HG03139 (cell line): ENCODE measurements at regions not wholly inside any gene's neighbourhood (a gene's known extent, or its start where the extent isn't known, plus 50 kb on each side); places are given as distances from the start of the nearest gene placed in this dataset.

Experiments
- ATAC-seq: cut with Tn5 transposase; IDR thresholded peaks from one replicate; pipeline ENCODE4 v1.9.1; 2021; ENCODE audit not compliant: unreplicated experiment

DNA sequence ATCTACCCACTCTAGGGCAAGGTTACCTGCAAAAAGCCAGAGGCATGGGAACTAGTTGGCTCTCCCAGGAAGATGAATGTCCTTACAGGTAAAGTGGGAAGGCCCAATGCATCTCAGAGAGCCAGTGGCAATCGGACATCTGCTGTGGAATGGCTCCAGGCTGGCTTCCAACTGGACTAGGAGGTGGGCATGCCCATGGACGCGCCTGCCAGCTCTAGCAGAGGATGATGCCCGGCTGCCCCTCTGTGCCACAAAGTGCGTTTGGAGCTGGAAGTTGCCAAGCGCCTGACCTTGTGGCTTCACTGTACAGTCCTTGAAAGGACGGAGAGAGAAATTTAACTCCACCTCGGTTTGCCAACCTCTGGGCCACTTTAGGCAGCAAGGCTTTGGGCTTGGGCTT, 84.4 kb downstream of the NR2F2 start:
- no peak for ATAC-seq

- no peak for ATAC-seq
Measured at GRCh38 chr15:96415513-96416217, 85.2 kb downstream of the NR2F2 start.

DNA sequence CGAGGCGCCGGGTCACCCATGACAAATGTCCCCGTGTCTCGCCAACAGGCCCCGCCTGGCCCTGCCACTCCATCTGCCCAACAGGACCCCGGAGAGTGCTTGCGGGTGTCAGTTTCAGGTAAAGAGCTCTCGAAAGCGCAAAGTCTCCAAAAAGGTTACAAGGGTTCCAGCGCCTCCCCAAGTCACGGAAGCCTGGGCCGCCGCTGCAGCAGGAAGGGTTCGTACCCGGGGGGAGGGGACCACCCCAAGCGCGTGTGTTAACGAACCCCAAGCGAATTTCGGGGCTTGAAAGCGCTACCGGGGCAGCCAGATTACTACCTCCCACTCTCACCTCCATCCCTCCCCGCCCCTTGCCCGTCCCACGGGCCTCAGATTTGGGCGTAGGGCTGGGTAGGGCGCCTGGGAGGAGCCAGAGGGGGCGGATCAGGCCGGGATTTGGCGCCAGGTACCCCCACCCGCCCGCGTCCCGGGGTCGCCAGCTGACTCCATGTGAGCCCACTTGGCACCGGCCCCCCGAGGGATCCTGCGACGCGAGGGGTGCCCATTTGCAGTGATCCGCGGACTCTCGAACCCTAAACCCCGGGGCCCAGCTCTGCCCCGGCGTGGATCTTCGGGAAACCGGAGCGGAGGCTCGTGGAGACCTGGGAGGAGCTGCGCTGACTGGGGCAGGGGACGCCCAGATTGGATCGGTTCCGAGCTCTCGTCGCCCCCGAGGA, 85.9 kb downstream of the NR2F2 start:
- no peak for ATAC-seq

GRCh38 chr15:96416934-96417759, 86.6 kb downstream of the NR2F2 start:
- no peak for ATAC-seq

- no peak for ATAC-seq
Measured at GRCh38 chr15:96417760-96418130, 87.2 kb downstream of the NR2F2 start.

DNA sequence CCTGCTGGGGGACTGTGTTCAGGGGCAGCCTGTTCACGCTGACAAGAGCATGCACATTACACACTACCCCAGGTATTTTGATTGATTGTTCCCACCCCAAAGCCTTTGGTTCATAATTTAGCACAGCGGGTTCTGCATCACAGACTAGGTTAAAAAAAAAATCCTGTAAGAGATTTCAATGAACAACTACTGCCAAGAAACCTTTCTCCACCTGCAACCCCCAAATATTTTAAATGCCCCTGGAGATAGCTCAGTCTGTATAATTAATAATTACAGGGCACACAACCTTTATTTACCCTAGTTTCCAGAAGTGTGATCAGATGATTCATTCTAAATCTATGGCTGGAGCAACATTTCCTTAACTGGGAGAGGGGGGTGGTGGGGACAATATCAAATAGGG, 87.6 kb downstream of the NR2F2 start:
- ATAC-seq, result no peak

- no peak for ATAC-seq
Measured at GRCh38 chr15:96421178-96421601, 90.7 kb downstream of the NR2F2 start.

- ATAC-seq, result no peak
Measured at GRCh38 chr15:96422125-96422524, 91.6 kb downstream of the NR2F2 start.

DNA sequence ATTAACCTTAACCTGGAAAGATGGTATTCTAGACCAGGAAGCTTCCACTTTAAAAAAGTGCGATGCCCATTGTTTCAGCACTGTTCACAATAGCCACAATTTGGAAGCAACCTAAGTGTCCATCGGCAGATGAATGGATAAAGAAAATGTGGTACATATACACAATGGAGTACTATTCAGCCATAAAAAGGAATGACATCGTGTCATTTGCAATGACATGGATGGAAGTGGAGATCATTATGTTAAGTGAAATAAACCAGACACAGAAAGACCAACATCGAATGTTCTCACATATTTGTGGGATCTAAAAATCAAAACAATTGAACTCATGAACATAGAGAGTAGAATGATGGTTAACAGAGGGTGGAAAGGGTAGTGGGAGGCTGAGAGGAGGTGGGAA, 94.2 kb downstream of the NR2F2 start:
- ATAC-seq, result no peak

- no peak for ATAC-seq
Measured at GRCh38 chr15:96428742-96429141, 98.2 kb downstream of the NR2F2 start.

- ATAC-seq, result no peak
Measured at GRCh38 chr15:96431786-96432185, 101.3 kb downstream of the NR2F2 start.

DNA sequence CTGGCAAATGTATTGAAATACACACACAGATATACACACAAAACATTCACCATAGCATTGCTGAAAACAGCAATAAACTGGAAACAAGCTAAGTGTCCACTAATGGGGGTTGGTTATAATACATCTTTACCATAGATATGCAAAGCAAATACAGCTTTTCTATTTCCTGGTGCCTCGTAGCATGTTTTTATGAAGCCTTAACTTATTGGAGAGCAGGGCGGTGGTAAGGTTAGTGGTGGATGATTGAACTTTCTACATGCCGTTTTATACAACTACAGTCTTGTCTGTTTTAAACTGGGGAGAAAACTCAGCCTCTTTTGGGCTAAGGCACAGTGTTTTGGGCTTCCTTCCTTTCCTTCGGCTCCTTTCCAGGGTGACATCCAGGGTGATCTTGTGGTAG, 104.5 kb downstream of the NR2F2 start:
- no peak for ATAC-seq

DNA sequence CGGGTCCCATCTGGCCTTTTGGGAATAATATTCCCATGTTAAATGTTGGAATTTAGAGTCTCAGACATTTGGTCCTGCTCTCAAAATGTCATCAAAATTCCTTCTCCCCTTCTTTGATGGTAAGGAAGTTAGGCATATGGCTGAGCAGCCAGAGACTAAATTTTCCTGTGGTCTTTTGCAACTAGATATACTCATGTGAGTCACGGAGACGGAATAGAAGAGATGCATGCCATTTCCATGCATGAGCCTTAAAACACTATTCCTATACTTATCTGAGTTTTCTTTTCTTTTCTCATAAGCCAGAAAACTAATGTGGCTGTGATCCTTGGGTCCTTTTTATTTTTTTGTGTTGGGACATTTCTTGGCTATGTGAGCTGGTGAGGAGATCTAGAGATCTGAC, 105.3 kb downstream of the NR2F2 start:
- no peak for ATAC-seq

DNA sequence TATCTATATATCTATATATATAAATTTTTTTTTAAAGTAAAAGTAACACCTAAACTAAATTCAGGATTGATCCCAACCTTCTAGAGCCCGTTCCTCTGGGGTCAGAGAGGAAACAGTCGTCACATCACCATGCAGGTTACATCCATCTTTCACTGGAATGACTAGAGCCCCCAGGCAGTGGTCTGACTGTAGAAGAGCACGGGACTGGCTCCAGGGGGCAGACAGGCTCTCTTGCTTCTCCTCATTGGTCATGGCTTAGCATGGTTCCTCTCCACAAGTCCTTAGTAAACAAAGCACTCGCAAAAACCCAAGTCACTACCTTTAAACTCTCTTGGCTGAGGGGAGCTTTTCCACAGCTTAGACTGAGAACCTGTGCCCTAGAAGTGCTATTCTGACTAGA, 110.5 kb downstream of the NR2F2 start:
- no peak for ATAC-seq

DNA sequence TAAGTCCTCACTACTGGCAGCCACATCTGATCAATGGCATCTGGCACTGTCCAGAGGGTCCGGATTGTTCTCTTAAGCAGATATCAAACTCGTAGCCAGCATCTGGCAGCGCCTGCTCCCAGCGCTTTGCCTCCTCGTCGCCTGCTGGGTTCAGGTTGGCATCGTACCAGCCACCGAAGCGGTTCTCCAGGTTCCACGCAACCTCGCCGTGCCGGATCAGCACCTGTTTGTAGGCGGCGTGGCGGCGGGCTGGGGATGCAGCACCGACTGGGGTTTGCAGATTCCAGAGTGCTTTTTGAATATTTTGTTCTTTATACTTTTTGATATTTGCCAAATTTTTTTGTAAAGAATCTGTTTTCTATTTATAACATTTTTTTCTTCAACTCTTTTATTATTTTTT, 111.6 kb downstream of the NR2F2 start:
- no peak for ATAC-seq

- ATAC-seq, result no peak
Measured at GRCh38 chr15:96444865-96445264, 114.4 kb downstream of the NR2F2 start.

DNA sequence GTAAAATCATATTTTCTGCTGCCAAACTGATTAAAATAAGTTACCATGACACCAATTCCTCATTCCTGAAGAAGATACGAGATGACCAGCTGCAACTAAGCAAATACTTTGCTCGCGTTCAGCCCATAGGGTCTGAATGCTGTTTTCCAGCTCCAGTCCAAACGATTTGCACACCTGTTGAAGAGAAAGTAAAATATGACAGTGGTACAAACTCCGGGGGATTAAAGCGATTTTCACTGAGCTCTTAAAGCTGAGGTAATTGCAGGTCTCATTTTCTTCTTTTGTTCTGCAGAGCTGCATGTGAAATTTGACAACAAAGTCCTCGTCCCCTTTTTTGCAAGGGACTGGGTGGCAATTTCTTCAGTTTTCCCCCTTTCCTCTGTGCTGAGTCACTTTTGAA, 118.4 kb downstream of the NR2F2 start:
- no peak for ATAC-seq

DNA sequence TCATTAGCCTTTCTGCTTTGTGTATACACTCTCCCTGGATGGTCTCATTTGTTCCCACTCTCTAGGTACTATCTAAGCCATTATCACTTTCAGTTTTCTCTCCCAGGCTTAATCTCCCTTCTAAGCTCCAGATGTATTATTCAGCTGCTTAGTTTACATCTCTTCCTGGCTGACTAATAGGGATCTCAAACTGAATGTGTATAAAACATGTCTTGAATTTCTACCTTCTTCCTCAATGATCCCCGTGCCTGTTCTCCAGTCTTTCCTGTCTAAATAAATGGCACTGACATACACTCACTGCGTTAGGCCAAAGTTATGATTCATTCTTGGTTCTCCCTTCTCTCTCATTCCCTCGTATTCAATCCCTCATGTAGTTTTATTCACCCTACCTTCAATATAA, 127.3 kb downstream of the NR2F2 start:
- ATAC-seq, result no peak

- ATAC-seq, result no peak
Measured at GRCh38 chr15:96460106-96460505, 129.6 kb downstream of the NR2F2 start.

DNA sequence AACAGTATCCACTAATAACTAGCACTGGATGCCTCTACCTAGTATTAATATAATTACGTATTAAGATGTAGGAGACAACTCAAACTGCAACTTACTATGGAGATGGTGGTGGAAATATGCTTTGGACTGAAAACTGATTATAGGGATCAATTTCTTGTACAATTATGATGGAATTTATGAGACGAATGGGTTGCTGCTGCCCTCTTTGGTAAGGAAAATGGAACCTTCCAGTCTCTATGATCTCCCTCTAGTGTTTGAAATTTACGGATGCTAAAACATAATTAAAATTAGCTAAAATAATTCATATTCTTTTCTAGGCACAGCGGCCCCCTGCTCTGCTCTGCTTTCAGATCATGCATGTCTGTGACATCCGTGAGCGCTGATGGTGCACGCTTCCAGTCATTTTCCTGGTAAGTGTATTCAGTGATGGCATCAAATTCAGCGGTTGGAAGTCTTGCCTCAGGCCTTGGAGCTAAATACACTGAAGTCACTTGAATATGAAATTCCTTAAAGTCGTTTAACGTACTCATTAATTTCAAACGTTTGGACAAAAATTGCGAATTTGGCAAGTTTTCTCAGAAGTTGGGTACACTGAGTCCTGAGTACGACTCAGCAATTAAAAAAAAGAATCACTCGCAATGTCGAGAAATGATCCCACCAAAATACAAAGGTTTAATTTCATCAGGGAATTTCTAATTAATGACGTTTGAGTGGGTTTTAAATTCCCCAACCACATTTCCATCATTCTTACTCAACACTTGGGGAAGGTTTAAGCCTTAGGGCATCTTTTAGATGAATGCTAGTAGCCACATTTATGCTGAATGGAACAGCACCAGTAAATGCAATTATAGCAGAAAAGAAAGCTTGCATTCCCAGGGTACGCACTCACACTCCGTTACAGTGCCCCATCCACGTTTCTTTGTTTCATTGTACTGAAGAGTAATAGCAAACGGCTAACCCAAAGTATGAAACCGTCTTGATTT, 132.6 kb downstream of the NR2F2 start:
- ATAC-seq, result no peak
